IPS DF 6.9 (cell line): ENCODE measurements at regions not wholly inside any gene's neighbourhood (a gene's known extent, or its start where the extent isn't known, plus 50 kb on each side); places are given as distances from the start of the nearest gene placed in this dataset.

Experiments
- DNase-seq: peaks from one replicate; pipeline ENCODE4 v3.0.0-alpha.2; 2013; ENCODE audit warnings: low read depth, low spot score
- H3K27ac ChIP-seq: one replicate; pipeline ENCODE4 v1.5.1; 2013; ENCODE audit warnings: low read length, control low read depth
- H3K27me3 ChIP-seq: 2 replicates; pipeline ENCODE4 v1.6.1; 2013; ENCODE audit warnings: mild to moderate bottlenecking, low read length; ENCODE audit not compliant: control insufficient read depth, insufficient read depth
- H3K36me3 ChIP-seq: 2 replicates; pipeline ENCODE4 v1.6.1; 2013; ENCODE audit warnings: low read length; ENCODE audit not compliant: control insufficient read depth, insufficient read depth
- H3K4me1 ChIP-seq: 2 replicates; pipeline ENCODE4 v1.6.1; 2013; ENCODE audit warnings: low read length; ENCODE audit not compliant: control insufficient read depth, insufficient read depth
- H3K4me3 ChIP-seq: 2 replicates; pipeline ENCODE4 v1.5.1; 2013; ENCODE audit warnings: mild to moderate bottlenecking, low read length
- H3K9me3 ChIP-seq: 2 replicates; pipeline ENCODE4 v1.6.1; 2013; ENCODE audit warnings: low read length, inconsistent platforms; ENCODE audit not compliant: control insufficient read depth, insufficient read depth
- WGBS: extraction: QIAGEN DNeasy Blood & Tissue Kit; methylation state at CpG from one replicate; pipeline ENCODE4 v1.1.7; 2013; ENCODE audit warnings: mixed read lengths, missing lambda C conversion rate; ENCODE audit not compliant: insufficient read length, insufficient coverage; 5-methylcytosine and 5-hydroxymethylcytosine counted together

DNA sequence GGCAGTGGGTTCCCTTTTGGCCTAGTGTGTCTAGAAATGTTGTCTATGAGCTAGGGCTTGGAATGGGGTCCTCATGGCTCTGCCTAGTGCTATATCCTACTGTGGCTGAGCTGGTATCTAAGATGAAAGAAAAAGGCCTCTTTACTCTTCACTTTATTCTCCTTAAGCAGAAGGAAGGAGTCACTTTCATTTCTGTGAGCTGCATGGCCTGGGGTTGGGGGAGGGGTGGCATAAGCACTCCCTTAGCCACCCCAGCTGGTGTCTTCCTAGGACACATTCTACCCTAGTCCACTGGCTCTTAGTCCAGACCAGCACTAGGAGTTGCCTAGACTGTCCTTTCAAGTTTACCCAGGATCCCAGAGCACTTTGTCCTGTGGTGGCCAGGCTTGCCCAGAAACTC, 1148.9 kb upstream of the CNTN5 start:
- H3K4me3 ChIP-seq, result no peak overlapping the region
- no peak for DNase-seq
- no peaks in the 10 kb centered on the region for H3K4me1 ChIP-seq
- H3K27me3 ChIP-seq, result no peaks in the 10 kb centered on the region; the same call in 1 of the 2 replicates
- no peaks in the 10 kb centered on the region for H3K9me3 ChIP-seq
- no peaks in the 10 kb centered on the region for H3K36me3 ChIP-seq
- no peak overlapping the region for H3K27ac ChIP-seq

DNA sequence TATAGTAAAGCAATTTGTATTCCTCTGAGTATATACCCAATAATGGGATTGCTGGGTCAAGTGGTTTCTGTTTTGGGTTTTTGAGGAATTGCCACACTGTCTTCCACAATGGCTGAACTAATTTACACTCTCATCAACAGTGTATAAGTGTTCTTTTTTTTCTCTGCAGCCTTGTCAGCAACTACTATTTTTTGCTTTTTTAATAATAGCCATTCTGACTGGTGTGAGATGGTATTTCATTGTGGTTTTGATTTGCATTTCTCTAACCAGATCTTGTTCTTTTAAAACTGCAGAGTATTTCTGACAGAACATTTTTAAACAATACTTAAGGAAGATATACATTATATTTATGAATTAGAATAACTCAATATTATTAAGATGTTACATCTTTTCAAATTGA, 1140.5 kb upstream of the CNTN5 start:
- H3K27me3 ChIP-seq, result no peaks in the 10 kb centered on the region
- H3K27ac ChIP-seq, result no peak overlapping the region
- no peaks in the 10 kb centered on the region for H3K36me3 ChIP-seq
- H3K4me3 ChIP-seq, result no peak overlapping the region
- no peaks in the 10 kb centered on the region for H3K4me1 ChIP-seq
- DNase-seq, result no peak
- no peaks in the 10 kb centered on the region for H3K9me3 ChIP-seq

GRCh38 chr11:97883086-97883485, 1137.7 kb upstream of the CNTN5 start:
- H3K27me3 ChIP-seq, result no peaks in the 10 kb centered on the region
- no peaks in the 10 kb centered on the region for H3K36me3 ChIP-seq
- no peak for DNase-seq
- no peaks in the 10 kb centered on the region for H3K4me1 ChIP-seq
- H3K9me3 ChIP-seq, result no peaks in the 10 kb centered on the region
- WGBS, result no CpG with 5 or more reads among the region's 2 CpGs
- no peak overlapping the region for H3K4me3 ChIP-seq
- no peak overlapping the region for H3K27ac ChIP-seq

- no peaks in the 10 kb centered on the region for H3K4me1 ChIP-seq
- H3K27me3 ChIP-seq, result no peaks in the 10 kb centered on the region
- H3K9me3 ChIP-seq, result no peaks in the 10 kb centered on the region
- DNase-seq, result no peak
- no peak overlapping the region for H3K4me3 ChIP-seq
- no CpG with 5 or more reads among the region's 2 CpGs for WGBS
- no peak overlapping the region for H3K27ac ChIP-seq
- H3K36me3 ChIP-seq, result no peaks in the 10 kb centered on the region
Measured at GRCh38 chr11:97888641-97889040, 1132.1 kb upstream of the CNTN5 start.

- Histone ChIP-seq H3K4me3 (no peak overlapping the region), H3K27ac (no peak overlapping the region), H3K36me3 (no peaks in the 10 kb centered on the region), H3K9me3 (no peaks in the 10 kb centered on the region), H3K27me3 (no peaks in the 10 kb centered on the region), H3K4me1 (no peaks in the 10 kb centered on the region)
- WGBS, result no CpG with 5 or more reads among the region's 1 CpG
- DNase-seq, result no peak
Measured at GRCh38 chr11:97890466-97890865, 1130.3 kb upstream of the CNTN5 start.

DNA sequence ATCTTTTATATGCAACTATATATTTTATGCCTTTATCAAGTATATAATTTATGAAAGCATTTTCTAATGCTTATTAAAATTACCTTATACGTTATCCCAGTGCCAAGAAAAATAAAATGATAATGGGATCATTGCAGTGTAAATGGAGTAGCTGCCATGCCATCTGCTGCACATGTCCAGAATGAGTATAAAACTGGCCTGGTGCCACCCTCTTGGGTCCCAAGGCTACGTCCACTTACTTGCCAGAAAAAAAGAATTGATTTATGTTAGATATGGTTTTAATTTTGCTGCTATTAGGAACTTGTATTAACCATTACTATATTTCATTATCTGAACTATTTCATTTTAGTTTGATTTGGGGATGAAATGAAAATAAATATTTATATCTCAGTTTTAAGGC, 1127.1 kb upstream of the CNTN5 start:
- H3K36me3 ChIP-seq, result no peaks in the 10 kb centered on the region
- no CpG with 5 or more reads among the region's 2 CpGs for WGBS
- no peak overlapping the region for H3K4me3 ChIP-seq
- no peaks in the 10 kb centered on the region for H3K9me3 ChIP-seq
- H3K27ac ChIP-seq, result no peak overlapping the region
- DNase-seq, result no peak
- H3K4me1 ChIP-seq, result no peaks in the 10 kb centered on the region
- no peaks in the 10 kb centered on the region; the same call in 1 of the 2 replicates for H3K27me3 ChIP-seq

DNA sequence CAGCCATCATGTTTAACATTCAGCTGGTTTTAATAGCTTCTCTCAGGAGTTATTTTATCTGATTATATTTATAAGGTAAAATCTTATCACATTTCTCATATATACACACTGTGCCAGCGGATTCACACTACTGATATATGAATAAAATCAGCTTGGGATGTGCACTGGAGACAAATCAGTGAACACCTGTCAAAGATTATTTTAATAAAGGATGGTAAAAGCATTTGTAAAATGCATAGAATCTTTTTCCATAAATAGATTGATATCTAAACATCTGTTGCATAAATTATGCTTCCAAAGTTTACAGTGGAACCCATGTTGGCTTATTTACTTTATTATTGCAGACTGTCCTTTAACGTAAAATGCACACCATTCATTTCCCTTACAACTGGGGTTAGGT, 1125.8 kb upstream of the CNTN5 start:
- Histone ChIP-seq H3K4me3 (no peak overlapping the region), H3K27ac (no peak overlapping the region), H3K27me3 (no peaks in the 10 kb centered on the region; the same call in 1 of the 2 replicates), H3K4me1 (no peaks in the 10 kb centered on the region), H3K36me3 (no peaks in the 10 kb centered on the region), H3K9me3 (no peaks in the 10 kb centered on the region)
- no CpG with 5 or more reads among the region's 2 CpGs for WGBS
- DNase-seq, result no peak

- WGBS, result no CpG with 5 or more reads among the region's 3 CpGs
- no peaks in the 10 kb centered on the region for H3K4me1 ChIP-seq
- no peak for DNase-seq
Measured at GRCh38 chr11:97895572-97895971, 1125.2 kb upstream of the CNTN5 start.

GRCh38 chr11:97902828-97903227, 1117.9 kb upstream of the CNTN5 start:
- Histone ChIP-seq H3K4me1 (no peaks in the 10 kb centered on the region), H3K9me3 (no peaks in the 10 kb centered on the region), H3K4me3 (no peak overlapping the region), H3K27ac (no peak overlapping the region), H3K27me3 (no peaks in the 10 kb centered on the region), H3K36me3 (no peaks in the 10 kb centered on the region)
- no CpG with 5 or more reads among the region's 1 CpG for WGBS
- DNase-seq, result no peak

More at GRCh38 chr11:97895572-97895971, 1125.2 kb upstream of the CNTN5 start:
- Histone ChIP-seq H3K27me3 (no peaks in the 10 kb centered on the region; the same call in 1 of the 2 replicates), H3K27ac (no peak overlapping the region), H3K9me3 (no peaks in the 10 kb centered on the region), H3K36me3 (no peaks in the 10 kb centered on the region), H3K4me3 (no peak overlapping the region)

GRCh38 chr11:97905101-97905500, 1115.6 kb upstream of the CNTN5 start:
- H3K36me3 ChIP-seq, result no peaks in the 10 kb centered on the region
- H3K4me3 ChIP-seq, result no peak overlapping the region
- no peak for DNase-seq
- H3K9me3 ChIP-seq, result no peaks in the 10 kb centered on the region
- H3K4me1 ChIP-seq, result no peaks in the 10 kb centered on the region
- no peaks in the 10 kb centered on the region for H3K27me3 ChIP-seq
- no peak overlapping the region for H3K27ac ChIP-seq

DNA sequence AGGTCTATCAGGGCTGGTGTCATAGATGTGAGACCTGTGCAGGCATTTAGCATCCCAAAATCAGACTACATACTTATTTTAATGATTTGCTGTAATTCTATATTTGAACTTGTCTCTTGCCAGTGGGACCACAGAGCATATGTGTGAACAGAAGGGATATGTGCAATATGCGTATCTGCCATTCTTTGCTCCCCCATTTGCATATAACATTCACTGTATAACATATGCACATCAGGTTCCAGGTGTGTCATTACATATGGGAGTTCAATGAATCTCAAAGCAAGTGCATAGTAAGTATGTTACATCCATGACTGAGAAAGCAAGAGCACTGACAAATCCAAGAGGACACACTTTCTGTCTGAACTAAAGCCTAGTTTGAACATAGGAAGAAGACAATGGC, 1115.1 kb upstream of the CNTN5 start:
- WGBS, result no CpG with 5 or more reads among the region's 1 CpG
- Histone ChIP-seq H3K4me1 (no peaks in the 10 kb centered on the region), H3K27me3 (no peaks in the 10 kb centered on the region), H3K4me3 (no peak overlapping the region), H3K9me3 (no peaks in the 10 kb centered on the region), H3K36me3 (no peaks in the 10 kb centered on the region), H3K27ac (no peak overlapping the region)
- no peak for DNase-seq
